ENCODE measurements at regions not wholly inside any gene's neighbourhood (a gene's known extent, or its start where the extent isn't known, plus 50 kb on each side); places are given as distances from the start of the nearest gene placed in this dataset.

GRCh38 chr16:9412031-9412914 is 320.8 kb downstream of the HAPSTR1 start:
- TF ChIP-seq CTCF (IDR thresholded peaks at IDR 0.05) (no peak), POLR2A (IDR thresholded peaks at IDR 0.05) (no peak), POLR2AphosphoS5 (IDR thresholded peaks at IDR 0.05) (no peak)

Data from sigmoid colon (tissue), 4 donors.